ENCODE measurements at regions not wholly inside any gene's neighbourhood (a gene's known extent, or its start where the extent isn't known, plus 50 kb on each side); places are given as distances from the start of the nearest gene placed in this dataset.

- no peak for DNase-seq
- Histone ChIP-seq H3K9me2 (no peaks in the 10 kb centered on the region), H3K36me3 (replicated peaks in 1 of 2; ENCODE audit: control insufficient read depth in 1 of 2, insufficient read depth in 2 of 2, low read length in 1 of 2) (no peaks in the 10 kb centered on the region), H3K4me1 (ENCODE audit: control insufficient read depth in 1 of 2, insufficient read depth in 2 of 2, low read depth in 1 of 2, low read length in 1 of 2) (no peaks in the 10 kb centered on the region), H3K27me3 (ENCODE audit: insufficient read depth) (no peaks in the 10 kb centered on the region), H3K9ac (no peak overlapping the region), H3F3A (replicated peaks; ENCODE audit: insufficient read depth) (no peaks in the 10 kb centered on the region), H3K79me2 (ENCODE audit: insufficient read depth) (no peaks in the 10 kb centered on the region), H3K9me3 (no peaks in the 10 kb centered on the region), H4K20me1 (ENCODE audit: insufficient read depth) (no peaks in the 10 kb centered on the region), H3K27ac (ENCODE audit: low read depth in 2 of 2, low read length in 1 of 2) (no peak overlapping the region), H3K4me2 (no peak overlapping the region), H2AFZ (ENCODE audit: low read depth) (no peak overlapping the region), H3K4me3 (ENCODE audit: low read depth in 2 of 2, low read length in 1 of 2) (no peak overlapping the region)
- TF ChIP-seq, protein P1, sequence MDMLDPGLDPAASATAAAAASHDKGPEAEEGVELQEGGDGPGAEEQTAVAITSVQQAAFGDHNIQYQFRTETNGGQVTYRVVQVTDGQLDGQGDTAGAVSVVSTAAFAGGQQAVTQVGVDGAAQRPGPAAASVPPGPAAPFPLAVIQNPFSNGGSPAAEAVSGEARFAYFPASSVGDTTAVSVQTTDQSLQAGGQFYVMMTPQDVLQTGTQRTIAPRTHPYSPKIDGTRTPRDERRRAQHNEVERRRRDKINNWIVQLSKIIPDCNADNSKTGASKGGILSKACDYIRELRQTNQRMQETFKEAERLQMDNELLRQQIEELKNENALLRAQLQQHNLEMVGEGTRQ (IDR thresholded peaks at IDR 0.05; ENCODE audit: borderline replicate concordance, low read depth, low read length) = no peak
- no peak for TF ChIP-seq USF1 (IDR thresholded peaks at IDR 0.05; ENCODE audit: borderline replicate concordance, low read depth)
- TF ChIP-seq TCF12 (IDR thresholded peaks at IDR 0.05) = no peak
- TF ChIP-seq RXRA (IDR thresholded peaks at IDR 0.05; ENCODE audit: borderline replicate concordance, low read depth) = no peak
- no peak for TF ChIP-seq RCOR1 (IDR thresholded peaks at IDR 0.05; ENCODE audit: low read length)
- no peak for TF ChIP-seq MXI1 (IDR thresholded peaks at IDR 0.05; ENCODE audit: low read depth, low read length)
- no peak for TF ChIP-seq TAF1 (IDR thresholded peaks at IDR 0.05; ENCODE audit: borderline replicate concordance, low read depth, low read length)
- no peak for TF ChIP-seq GABPA (IDR thresholded peaks at IDR 0.05; ENCODE audit: low read depth)
- TF ChIP-seq SMC3 (IDR thresholded peaks at IDR 0.05; ENCODE audit: low read depth, low read length) = no peak
- TF ChIP-seq SIN3A (IDR thresholded peaks at IDR 0.05; ENCODE audit: borderline replicate concordance, low read depth, low read length) = no peak
- TF ChIP-seq, protein P2, sequence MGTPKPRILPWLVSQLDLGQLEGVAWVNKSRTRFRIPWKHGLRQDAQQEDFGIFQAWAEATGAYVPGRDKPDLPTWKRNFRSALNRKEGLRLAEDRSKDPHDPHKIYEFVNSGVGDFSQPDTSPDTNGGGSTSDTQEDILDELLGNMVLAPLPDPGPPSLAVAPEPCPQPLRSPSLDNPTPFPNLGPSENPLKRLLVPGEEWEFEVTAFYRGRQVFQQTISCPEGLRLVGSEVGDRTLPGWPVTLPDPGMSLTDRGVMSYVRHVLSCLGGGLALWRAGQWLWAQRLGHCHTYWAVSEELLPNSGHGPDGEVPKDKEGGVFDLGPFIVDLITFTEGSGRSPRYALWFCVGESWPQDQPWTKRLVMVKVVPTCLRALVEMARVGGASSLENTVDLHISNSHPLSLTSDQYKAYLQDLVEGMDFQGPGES (IDR thresholded peaks at IDR 0.05; ENCODE audit: low read depth, low read length) = no peak
- no peak for TF ChIP-seq RFX5 (IDR thresholded peaks at IDR 0.05; ENCODE audit: low read length)
- TF ChIP-seq, protein P3, sequence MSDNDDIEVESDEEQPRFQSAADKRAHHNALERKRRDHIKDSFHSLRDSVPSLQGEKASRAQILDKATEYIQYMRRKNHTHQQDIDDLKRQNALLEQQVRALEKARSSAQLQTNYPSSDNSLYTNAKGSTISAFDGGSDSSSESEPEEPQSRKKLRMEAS (IDR thresholded peaks at IDR 0.05; ENCODE audit: low read depth) = no peak
- TF ChIP-seq TEAD4 (IDR thresholded peaks at IDR 0.05; ENCODE audit: borderline replicate concordance, insufficient read depth) = no peak
- no peak for TF ChIP-seq NRF1 (IDR thresholded peaks at IDR 0.05; ENCODE audit: low read depth, low read length)
- ChIA-PET POLR2A (no interaction called here), CTCF (interaction anchor here (1.3 kb wide), 1 partner anchor 138 kb away, joined by 3 read pairs; no protein-coding TSS in a partner anchor)
- 23% methylated on average over 3 of the region's 3 CpGs for whole genome bisulfite sequencing (ENCODE audit: low lambda C conversion rate)
Observed at GRCh38 chr3:176568189-176568588, 629.1 kb downstream of the TBL1XR1 start.

DNA sequence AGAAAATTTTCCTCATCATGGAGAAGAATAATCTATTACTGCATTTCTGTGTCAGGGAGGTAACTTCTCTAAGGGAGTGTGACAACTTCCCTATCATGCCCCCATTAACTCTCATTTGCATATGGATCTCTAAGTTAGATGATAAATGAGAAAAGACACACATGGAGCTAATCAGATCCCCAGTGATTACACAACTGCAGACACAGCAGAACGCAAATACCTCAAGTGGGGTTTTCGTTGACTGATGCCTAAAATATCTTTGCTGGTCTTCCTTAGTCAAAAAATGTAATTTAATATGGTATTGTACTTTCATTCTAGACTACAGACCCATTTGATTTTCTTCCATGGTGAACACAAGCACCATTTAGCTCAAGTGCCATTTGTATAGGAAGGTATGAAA is 630.5 kb downstream of the TBL1XR1 start:
- Histone ChIP-seq H3F3A (replicated peaks; ENCODE audit: insufficient read depth) (no peaks in the 10 kb centered on the region), H3K36me3 (replicated peaks in 1 of 2; ENCODE audit: control insufficient read depth in 1 of 2, insufficient read depth in 2 of 2, low read length in 1 of 2) (no peaks in the 10 kb centered on the region), H3K9me2 (no peaks in the 10 kb centered on the region), H3K79me2 (ENCODE audit: insufficient read depth) (no peaks in the 10 kb centered on the region), H3K27me3 (ENCODE audit: insufficient read depth) (no peaks in the 10 kb centered on the region), H3K4me2 (no peak overlapping the region), H4K20me1 (ENCODE audit: insufficient read depth) (no peaks in the 10 kb centered on the region), H3K9ac (no peak overlapping the region), H3K4me1 (ENCODE audit: control insufficient read depth in 1 of 2, insufficient read depth in 2 of 2, low read depth in 1 of 2, low read length in 1 of 2) (no peaks in the 10 kb centered on the region), H3K4me3 (ENCODE audit: low read depth in 2 of 2, low read length in 1 of 2) (no peak overlapping the region), H3K27ac (ENCODE audit: low read depth in 2 of 2, low read length in 1 of 2) (no peak overlapping the region), H2AFZ (ENCODE audit: low read depth) (no peak overlapping the region), H3K9me3 (no peaks in the 10 kb centered on the region)
- no peak for TF ChIP-seq ZBTB33 (IDR thresholded peaks at IDR 0.05; ENCODE audit: borderline replicate concordance, low read depth)
- TF ChIP-seq, protein P1 (IDR thresholded peaks at IDR 0.05; ENCODE audit: borderline replicate concordance, low read depth, low read length) = no peak
- no peak for TF ChIP-seq TCF12 (IDR thresholded peaks at IDR 0.05)
- no peak for TF ChIP-seq GATA2 (CRISPR knock-in tag; IDR thresholded peaks at IDR 0.05)
- no peak for TF ChIP-seq MEF2A (IDR thresholded peaks at IDR 0.05; ENCODE audit: borderline replicate concordance, low read depth)
- ChIA-PET POLR2A (no interaction called here), CTCF (no interaction called here)
- 39% methylated on average over 2 of the region's 2 CpGs for WGBS (ENCODE audit: low lambda C conversion rate)
- no peak for DNase-seq

All from SK-N-SH (cell line).